GM19240 (cell line): ENCODE measurements at regions not wholly inside any gene's neighbourhood (a gene's known extent, or its start where the extent isn't known, plus 50 kb on each side); places are given as distances from the start of the nearest gene placed in this dataset.

Source experiments
- DNase-seq: peaks from one replicate; pipeline ENCODE4 v3.0.0; 2011; ENCODE audit warnings: low spot score; ENCODE audit not compliant: insufficient read length

GRCh38 chr2:120828829-120829632 lies 93.4 kb downstream of the GLI2 start:
- DNase-seq, result no peak

GRCh38 chr2:120829633-120830025 lies 94.0 kb downstream of the GLI2 start:
- no peak for DNase-seq

- no peak for DNase-seq
These were observed 94.6 kb downstream of the GLI2 start for GRCh38 chr2:120830096-120830830.

- DNase-seq, result no peak
These were observed 95.4 kb downstream of the GLI2 start for GRCh38 chr2:120831086-120831485.

DNA sequence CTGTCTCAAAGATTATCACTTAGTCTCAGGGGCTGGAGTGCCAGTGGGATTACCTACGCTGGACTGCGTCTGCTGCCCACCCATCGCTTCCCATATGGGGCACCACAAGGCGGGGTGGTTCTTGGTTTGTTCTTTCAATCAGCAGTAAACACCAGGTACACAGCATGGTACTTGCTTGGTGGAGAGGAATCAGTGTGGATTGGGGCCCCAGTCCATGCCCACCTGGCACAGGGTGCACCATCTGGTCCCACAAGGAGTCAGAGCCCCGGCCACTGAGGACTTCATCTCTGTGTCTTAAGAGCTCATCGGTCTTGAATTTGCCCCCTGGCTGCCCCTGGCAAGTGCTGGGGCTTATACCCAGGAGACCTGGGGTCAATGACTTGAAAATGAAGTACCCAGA lies 96.2 kb downstream of the GLI2 start:
- no peak for DNase-seq

- DNase-seq, result no peak
These were observed 96.8 kb downstream of the GLI2 start for GRCh38 chr2:120832296-120833070.

GRCh38 chr2:120833127-120833675 lies 97.5 kb downstream of the GLI2 start:
- DNase-seq, result no peak

- DNase-seq, result no peak
These were observed 98.5 kb downstream of the GLI2 start for GRCh38 chr2:120834206-120834605.

- no peak for DNase-seq
These were observed 100.6 kb downstream of the GLI2 start for GRCh38 chr2:120836281-120836680.

DNA sequence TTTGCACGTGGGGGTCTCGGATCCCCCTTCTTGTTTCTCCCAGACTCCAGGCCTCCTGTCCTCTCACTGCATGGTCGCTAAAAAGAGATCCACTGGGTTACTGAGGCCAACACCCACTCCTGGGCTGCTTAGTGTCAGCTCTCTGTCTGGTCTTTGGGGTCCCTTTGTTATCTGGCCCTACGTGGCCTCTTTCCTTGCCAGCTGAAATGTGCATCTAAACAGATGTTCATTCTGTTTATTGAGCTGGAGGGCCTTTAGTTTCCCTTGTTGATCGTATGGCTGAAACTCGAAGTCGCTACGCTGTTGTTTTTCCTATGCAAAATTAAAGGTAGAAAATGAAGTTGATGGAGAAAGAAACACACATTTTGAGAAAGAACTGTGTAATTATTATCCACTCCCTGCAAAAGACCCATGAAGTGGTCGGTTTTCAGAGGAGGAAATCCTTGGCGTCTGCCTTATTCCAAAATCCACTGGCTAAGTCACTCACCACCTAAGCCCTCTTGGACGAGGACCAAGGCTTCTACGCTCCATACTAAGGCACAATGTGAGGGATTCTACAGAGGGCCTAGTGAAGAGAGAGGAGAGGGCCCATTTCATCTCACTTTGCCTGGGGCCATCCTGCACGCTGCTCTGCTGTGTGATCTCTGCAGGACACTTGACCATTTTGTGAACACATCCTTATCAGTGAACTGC lies 105.3 kb downstream of the GLI2 start:
- DNase-seq, result no peak

- DNase-seq, result no peak
These were observed 107.1 kb downstream of the GLI2 start for GRCh38 chr2:120842456-120843439.

DNA sequence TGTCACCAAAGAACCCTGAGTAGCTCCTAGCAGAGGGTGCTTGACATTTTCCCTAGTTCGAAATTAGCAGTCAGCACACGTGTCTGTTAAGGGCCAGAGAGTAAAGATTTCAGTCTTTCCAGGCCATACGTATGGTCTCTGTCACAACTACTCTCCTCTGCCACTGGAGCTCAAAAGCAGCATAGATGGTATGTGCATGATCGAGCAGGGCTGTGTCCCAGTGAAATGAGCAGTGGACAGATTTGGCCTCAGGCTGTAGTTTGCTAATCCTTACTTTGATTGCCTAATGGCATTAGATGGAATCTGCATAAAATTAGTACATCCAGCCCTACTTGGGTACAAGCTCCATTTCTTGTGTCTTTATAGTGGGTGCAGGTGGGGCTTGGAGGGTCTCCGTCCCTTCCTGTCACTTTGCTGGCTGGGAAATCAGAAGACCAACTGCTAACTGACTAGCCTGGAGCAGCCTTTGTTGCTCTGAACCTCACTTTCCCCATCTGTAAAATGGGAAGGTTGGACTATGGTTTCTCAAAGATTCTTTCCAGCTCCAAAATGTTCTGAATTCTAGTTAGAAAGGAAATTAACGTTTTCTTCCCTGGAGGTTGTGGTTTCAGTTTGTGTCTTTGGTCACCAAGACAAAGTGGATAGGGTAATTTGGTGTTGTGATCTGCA lies 108.5 kb downstream of the GLI2 start:
- DNase-seq, result no peak

GRCh38 chr2:120845277-120845676 lies 109.6 kb downstream of the GLI2 start:
- no peak for DNase-seq

DNA sequence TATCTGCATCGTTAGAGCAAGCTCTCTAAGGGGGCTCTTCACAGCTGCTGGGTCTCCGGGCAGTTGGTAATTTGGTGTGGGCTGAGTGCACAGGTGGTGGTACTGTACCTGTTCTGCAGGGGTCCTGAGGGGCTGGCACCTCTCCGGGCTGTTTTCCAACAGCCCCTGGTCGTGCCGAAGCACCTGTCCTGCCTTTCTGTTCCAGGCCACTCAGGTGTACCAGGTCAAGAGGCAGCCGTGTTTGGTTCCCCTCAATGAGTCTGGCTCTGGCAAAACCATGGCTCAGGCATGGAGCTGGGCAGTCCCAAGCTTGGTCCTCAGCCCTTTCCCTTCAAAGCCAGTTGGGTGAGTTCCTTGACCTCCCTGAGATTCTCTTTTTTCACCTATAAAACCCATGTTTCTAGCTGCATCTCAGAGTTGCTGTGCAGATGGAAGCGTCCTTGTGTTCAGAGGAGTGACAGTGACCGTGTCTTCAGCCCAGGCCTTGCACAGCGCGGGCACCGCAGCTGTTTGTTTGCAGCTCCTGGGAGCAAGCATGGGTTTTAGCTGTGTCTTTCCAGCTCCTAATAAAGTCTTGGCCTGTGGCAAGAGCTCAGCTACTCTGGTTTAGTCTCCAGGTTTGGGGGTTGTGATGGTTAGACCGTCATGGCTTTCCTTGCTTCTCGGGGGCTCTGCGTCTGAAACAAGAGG lies 110.9 kb downstream of the GLI2 start:
- DNase-seq, result no peak

DNA sequence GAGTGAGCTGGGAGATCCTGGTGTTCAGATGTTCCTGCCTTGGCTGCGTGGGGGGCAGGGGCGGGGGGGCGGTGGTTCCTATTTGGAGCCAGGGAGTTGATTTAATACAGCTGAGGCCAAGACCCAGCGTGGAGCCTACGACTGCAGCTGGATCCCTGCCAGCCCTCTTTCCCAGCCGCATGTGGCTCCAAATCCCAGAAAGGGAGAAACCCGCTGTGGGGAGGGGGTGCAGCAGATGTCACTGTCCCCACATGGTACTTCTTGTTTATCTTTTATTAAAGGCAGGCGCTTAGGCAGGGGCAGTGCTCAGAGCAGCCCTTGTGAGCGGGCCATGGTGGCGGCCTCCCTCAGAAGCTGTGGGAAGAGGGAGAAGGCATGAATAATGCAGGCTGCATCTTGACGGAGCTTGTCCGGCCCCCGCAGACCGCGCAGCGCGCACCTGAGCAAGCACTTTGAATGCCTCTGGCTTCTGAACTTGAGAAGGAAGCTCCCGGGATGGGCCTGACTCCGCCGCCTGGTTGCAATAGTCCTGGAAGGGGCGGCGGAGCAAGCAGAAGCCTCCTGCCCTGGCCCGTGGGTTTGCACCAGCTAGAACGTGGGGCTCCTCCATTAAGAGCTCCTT lies 112.1 kb downstream of the GLI2 start:
- no peak for DNase-seq

- no peak for DNase-seq
These were observed 113.6 kb downstream of the GLI2 start for GRCh38 chr2:120849278-120849677.

- no peak for DNase-seq
These were observed 114.9 kb downstream of the GLI2 start for GRCh38 chr2:120850551-120850950.

- DNase-seq, result no peak
These were observed 115.6 kb downstream of the GLI2 start for GRCh38 chr2:120851116-120851773.
